Liver (tissue), 8 donors: ENCODE measurements at regions not wholly inside any gene's neighbourhood (a gene's known extent, or its start where the extent isn't known, plus 50 kb on each side); places are given as distances from the start of the nearest gene placed in this dataset.

ENCODE experiments used
- DNase-seq: peaks from one replicate; pipeline ENCODE4 v3.0.0-alpha.2; 2017; ENCODE audit warnings: low spot score
- H3K27ac ChIP-seq, 2 donors: one replicate each; pipeline ENCODE4 v1.7.0; 2013; ENCODE audit warnings: inconsistent platforms in 2 of 2, low read length in 2 of 2, control low read depth in 1 of 2, low read depth in 1 of 2, mild to moderate bottlenecking in 1 of 2
- H3K27me3 ChIP-seq, 4 donors: one replicate each; pipeline versions ENCODE4 v1.6.1 to v1.7.0; 2013; ENCODE audit warnings: low read length in 3 of 4, inconsistent platforms in 1 of 4, mild to moderate bottlenecking in 1 of 4, moderate library complexity in 1 of 4; ENCODE audit not compliant: control insufficient read depth in 4 of 4, insufficient read depth in 4 of 4
- H3K36me3 ChIP-seq, 4 donors: one replicate each; pipeline versions ENCODE4 v1.6.1 to v1.7.0; 2013; ENCODE audit warnings: low read length in 3 of 4, mild to moderate bottlenecking in 3 of 4, low read depth in 1 of 4, moderate library complexity in 1 of 4; ENCODE audit not compliant: control insufficient read depth in 4 of 4, insufficient read depth in 3 of 4
- H3K4me1 ChIP-seq, 4 donors: one replicate each; pipeline versions ENCODE4 v1.6.1 to v1.7.0; 2013; ENCODE audit warnings: low read length in 3 of 4, mild to moderate bottlenecking in 3 of 4, moderate library complexity in 1 of 4; ENCODE audit not compliant: control insufficient read depth in 4 of 4, insufficient read depth in 4 of 4
- H3K4me3 ChIP-seq, 3 donors: one replicate each; pipeline versions ENCODE4 v1.6.1 to v1.7.0; 2013; ENCODE audit warnings: low read length in 3 of 3, control low read depth in 1 of 3, low read depth in 1 of 3, mild to moderate bottlenecking in 1 of 3
- H3K9ac ChIP-seq, 2 donors: one replicate each; pipeline ENCODE4 v1.7.0; 2013; ENCODE audit warnings: low read length in 2 of 2, mild to moderate bottlenecking in 2 of 2, moderate library complexity in 2 of 2, control low read depth in 1 of 2, low read depth in 1 of 2
- H3K9me3 ChIP-seq, 4 donors: one replicate each; pipeline versions ENCODE4 v1.6.1 to v1.7.0; 2013; ENCODE audit warnings: low read length in 3 of 4; ENCODE audit not compliant: control insufficient read depth in 4 of 4
- CTCF ChIP-seq: fragments of 150-350 bp; IDR thresholded peaks from 2 replicates; pipeline ENCODE4 v1.5.1; 2017; ENCODE audit warnings: improper control_type of control experiment, low read depth, low read length; ENCODE audit not compliant: missing input control
- EGR1 ChIP-seq, 2 donors: IDR thresholded peaks; 2 replicates each; pipeline ENCODE4 v1.6.1; 2016 to 2018; ENCODE audit warnings: antibody characterized with exemption in 2 of 2, low read depth in 2 of 2
- FOXA1 ChIP-seq: IDR thresholded peaks from 2 replicates; pipeline ENCODE4 v1.6.1; 2016; ENCODE audit warnings: antibody characterized with exemption
- FOXA2 ChIP-seq: IDR thresholded peaks from 2 replicates; pipeline ENCODE4 v1.6.1; 2016; ENCODE audit warnings: antibody characterized with exemption
- GABPA ChIP-seq, 2 donors: IDR thresholded peaks in 1 of 2; conservative IDR thresholded peaks in 1 of 2; 2 replicates each; pipeline ENCODE4 v1.6.1; 2016; ENCODE audit warnings: antibody characterized with exemption in 2 of 2, mild to moderate bottlenecking in 1 of 2, moderate library complexity in 1 of 2
- HNF4A ChIP-seq, 2 donors: conservative IDR thresholded peaks; 2 replicates each; pipeline ENCODE4 v1.6.1; 2016; ENCODE audit warnings: antibody characterized with exemption in 2 of 2, mild to moderate bottlenecking in 2 of 2
- HNF4G ChIP-seq: IDR thresholded peaks from 2 replicates; pipeline ENCODE4 v1.6.1; 2016; ENCODE audit warnings: antibody characterized with exemption
- JUND ChIP-seq, 2 donors: IDR thresholded peaks; 2 replicates each; pipeline ENCODE4 v1.6.1; 2016; ENCODE audit warnings: antibody characterized with exemption in 2 of 2
- MAX ChIP-seq: IDR thresholded peaks from 2 replicates; pipeline ENCODE4 v1.6.1; 2016; ENCODE audit warnings: antibody characterized with exemption
- NR2F2 ChIP-seq: IDR thresholded peaks from 2 replicates; pipeline ENCODE4 v1.6.1; 2016; ENCODE audit warnings: antibody characterized with exemption
- RAD21 ChIP-seq, 2 donors: IDR thresholded peaks; 2 replicates each; pipeline ENCODE4 v1.6.1; 2016; ENCODE audit warnings: antibody characterized with exemption in 2 of 2, mild to moderate bottlenecking in 2 of 2
- REST ChIP-seq: IDR thresholded peaks from 2 replicates; pipeline ENCODE4 v1.6.1; 2016; ENCODE audit warnings: antibody characterized with exemption, mild to moderate bottlenecking
- RXRA ChIP-seq, 2 donors: IDR thresholded peaks; 2 replicates each; pipeline ENCODE4 v1.6.1; 2017 to 2018; ENCODE audit warnings: antibody characterized with exemption in 2 of 2, mild to moderate bottlenecking in 1 of 2
- SP1 ChIP-seq: IDR thresholded peaks from 2 replicates; pipeline ENCODE4 v1.6.1; 2018; ENCODE audit warnings: antibody characterized with exemption, mild to moderate bottlenecking
- TAF1 ChIP-seq: conservative IDR thresholded peaks from 2 replicates; pipeline ENCODE4 v1.6.1; 2016; ENCODE audit warnings: antibody characterized with exemption, mild to moderate bottlenecking
- YY1 ChIP-seq: IDR thresholded peaks from 2 replicates; pipeline ENCODE4 v1.6.1; 2016; ENCODE audit warnings: antibody characterized with exemption, mild to moderate bottlenecking
- WGBS: extraction: QIAGEN DNeasy Blood & Tissue Kit; methylation state at CpG from one replicate; pipeline ENCODE4 v1.1.7; 2013; 5-methylcytosine and 5-hydroxymethylcytosine counted together
- TF ChIP-seq, protein P1 (sequence below): IDR thresholded peaks from 2 replicates; pipeline ENCODE4 v1.6.1; 2016; ENCODE audit warnings: antibody characterized with exemption
- TF ChIP-seq, protein P2 (sequence below): IDR thresholded peaks from 2 replicates; pipeline ENCODE4 v1.6.1; 2016; ENCODE audit warnings: antibody characterized with exemption
- donor health status: healthy.
- donor health status: healthy.
- donor health status: healthy.
- donor health status: healthy.
- donor health status: healthy.

DNA sequence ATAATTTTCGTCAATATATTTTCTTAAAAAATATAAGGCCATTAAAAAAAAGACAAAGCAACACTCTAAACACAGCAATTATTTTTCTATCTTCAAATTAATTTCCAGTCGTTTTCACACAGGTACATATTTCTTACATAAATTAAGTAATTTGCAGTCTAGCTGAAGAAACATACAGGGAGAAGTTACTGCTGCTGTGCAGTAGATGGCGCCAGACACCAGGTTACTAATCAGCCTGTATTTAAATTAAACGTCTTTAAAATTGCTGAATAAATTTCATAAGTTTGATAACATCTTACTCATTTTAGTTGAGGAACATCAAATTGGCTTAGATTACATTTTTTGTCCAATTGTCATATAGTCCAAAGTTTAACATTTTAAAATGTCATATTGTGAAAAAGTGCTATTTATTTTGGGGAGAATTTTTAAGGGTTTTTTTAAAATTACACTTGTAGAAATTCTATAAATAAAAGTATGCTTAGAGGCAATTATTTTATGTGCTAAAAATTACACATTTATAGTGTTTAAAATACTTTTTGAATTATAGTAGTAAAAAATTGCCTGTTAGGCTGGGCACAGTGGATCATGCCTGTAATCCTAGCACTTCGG, 88.4 kb downstream of the PMAIP1 start:
- H3K36me3 ChIP-seq = no peaks in the 10 kb centered on the region
- H3K4me3 ChIP-seq = no peak overlapping the region
- no peak overlapping the region for H3K9ac ChIP-seq
- H3K9me3 ChIP-seq = no peaks in the 10 kb centered on the region
- peak; percentile 88 to 90 for TF ChIP-seq RAD21 (IDR thresholded peaks at IDR 0.05)
- TF ChIP-seq HNF4G = no peak
- TF ChIP-seq CTCF = peak; percentile 87
- H3K27ac ChIP-seq = no peak overlapping the region
- 17% methylated on average over 5 of the region's 5 CpGs for WGBS
- no peaks in the 10 kb centered on the region for H3K27me3 ChIP-seq
- no peak for DNase-seq
- no peaks in the 10 kb centered on the region for H3K4me1 ChIP-seq

- H3K9ac ChIP-seq = no peak overlapping the region
- no peak overlapping the region for H3K4me3 ChIP-seq
- 57% methylated on average over 4 of the region's 4 CpGs for WGBS
- no peaks in the 10 kb centered on the region for H3K9me3 ChIP-seq
- TF ChIP-seq REST = no peak
- no peak for TF ChIP-seq YY1
- TF ChIP-seq CTCF = no peak
- TF ChIP-seq JUND (IDR thresholded peaks at IDR 0.05) = no peak
- TF ChIP-seq, protein P1, sequence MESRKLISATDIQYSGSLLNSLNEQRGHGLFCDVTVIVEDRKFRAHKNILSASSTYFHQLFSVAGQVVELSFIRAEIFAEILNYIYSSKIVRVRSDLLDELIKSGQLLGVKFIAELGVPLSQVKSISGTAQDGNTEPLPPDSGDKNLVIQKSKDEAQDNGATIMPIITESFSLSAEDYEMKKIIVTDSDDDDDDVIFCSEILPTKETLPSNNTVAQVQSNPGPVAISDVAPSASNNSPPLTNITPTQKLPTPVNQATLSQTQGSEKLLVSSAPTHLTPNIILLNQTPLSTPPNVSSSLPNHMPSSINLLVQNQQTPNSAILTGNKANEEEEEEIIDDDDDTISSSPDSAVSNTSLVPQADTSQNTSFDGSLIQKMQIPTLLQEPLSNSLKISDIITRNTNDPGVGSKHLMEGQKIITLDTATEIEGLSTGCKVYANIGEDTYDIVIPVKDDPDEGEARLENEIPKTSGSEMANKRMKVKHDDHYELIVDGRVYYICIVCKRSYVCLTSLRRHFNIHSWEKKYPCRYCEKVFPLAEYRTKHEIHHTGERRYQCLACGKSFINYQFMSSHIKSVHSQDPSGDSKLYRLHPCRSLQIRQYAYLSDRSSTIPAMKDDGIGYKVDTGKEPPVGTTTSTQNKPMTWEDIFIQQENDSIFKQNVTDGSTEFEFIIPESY = no peak
- no peak for TF ChIP-seq NR2F2
- no peak for TF ChIP-seq SP1
- TF ChIP-seq TAF1 = no peak
- TF ChIP-seq, protein P2, sequence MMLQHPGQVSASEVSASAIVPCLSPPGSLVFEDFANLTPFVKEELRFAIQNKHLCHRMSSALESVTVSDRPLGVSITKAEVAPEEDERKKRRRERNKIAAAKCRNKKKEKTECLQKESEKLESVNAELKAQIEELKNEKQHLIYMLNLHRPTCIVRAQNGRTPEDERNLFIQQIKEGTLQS = no peak
- TF ChIP-seq EGR1 (IDR thresholded peaks at IDR 0.05; ENCODE audit: low read depth in 2 of 2) = no peak
- TF ChIP-seq HNF4A (conservative IDR thresholded peaks at IDR 0.05) = no peak
- no peak for TF ChIP-seq MAX
- no peak for TF ChIP-seq RXRA (IDR thresholded peaks at IDR 0.05)
- no peak for TF ChIP-seq HNF4G
- no peak for TF ChIP-seq FOXA1
- TF ChIP-seq GABPA (IDR thresholded peaks at IDR 0.05 in 1 of 2, conservative IDR thresholded peaks at IDR 0.05 in 1 of 2) = no peak
- no peak for TF ChIP-seq FOXA2
- no peak for TF ChIP-seq RAD21 (IDR thresholded peaks at IDR 0.05)
- no peaks in the 10 kb centered on the region for H3K4me1 ChIP-seq
- no peak for DNase-seq
- H3K36me3 ChIP-seq = no peaks in the 10 kb centered on the region
- H3K27ac ChIP-seq = no peak overlapping the region
- no peaks in the 10 kb centered on the region for H3K27me3 ChIP-seq
These were observed 87.3 kb downstream of the PMAIP1 start for GRCh38 chr18:59987102-59987501.
